UCSD-AML1 (cell line): ENCODE measurements at regions not wholly inside any gene's neighbourhood (a gene's known extent, or its start where the extent isn't known, plus 50 kb on each side); places are given as distances from the start of the nearest gene placed in this dataset.
"Not testable (repeated sequence)": the region's sequence is repeated elsewhere in the genome, so short reads cannot be mapped to it uniquely, and the experiment has no call there.

ENCODE experiments used
- DNase-seq: peaks from one replicate; lab custom pipeline; 2025; ENCODE audit not compliant: unreplicated experiment; lab: John Stamatoyannopoulos, UW

DNA sequence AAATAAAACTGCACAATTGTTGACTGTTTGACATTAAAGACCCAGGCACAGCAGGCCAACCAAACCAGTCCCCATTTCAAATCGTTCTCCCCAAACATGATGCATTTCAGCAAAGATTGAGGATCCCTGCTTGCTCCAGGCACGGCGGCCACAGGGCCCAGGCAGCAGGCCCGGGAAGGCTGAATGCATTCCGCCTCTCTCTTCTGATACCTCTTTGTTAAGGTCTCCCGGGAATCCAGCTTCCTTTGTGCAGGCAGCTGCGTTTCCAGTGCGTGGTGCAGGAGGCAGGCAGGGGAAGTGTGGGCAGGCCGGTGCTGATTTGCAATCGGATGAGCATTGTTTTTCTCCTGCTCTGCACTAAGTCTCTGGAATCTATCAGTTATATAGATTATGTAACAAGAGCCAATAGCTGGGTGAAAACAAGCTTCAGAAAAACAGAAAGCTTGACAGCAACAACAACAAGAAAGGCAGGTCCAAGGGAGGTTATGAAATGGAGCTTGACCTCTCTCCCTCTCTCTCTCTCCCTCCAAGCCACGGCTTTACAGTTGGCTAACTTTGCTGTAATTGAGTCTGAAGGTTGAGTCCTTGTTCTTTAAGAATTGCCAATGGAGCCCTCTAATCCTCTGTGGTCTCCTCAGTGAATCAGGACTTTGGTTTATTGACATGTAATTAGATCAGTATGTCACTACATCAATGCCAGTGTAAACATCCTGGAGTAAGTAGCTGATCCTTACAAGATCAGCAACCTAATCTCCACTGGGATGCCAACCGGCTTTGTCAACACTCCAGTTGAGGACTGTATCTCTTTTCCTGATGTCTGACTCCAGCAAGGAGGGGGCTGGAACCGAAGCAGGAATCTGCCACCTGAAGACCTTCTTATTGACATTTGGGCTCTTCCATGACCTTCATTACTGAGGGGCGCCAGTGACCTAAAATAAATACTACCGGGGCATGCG, 338.0 kb downstream of the TEX29 start:
- DNase-seq, result no peak

DNA sequence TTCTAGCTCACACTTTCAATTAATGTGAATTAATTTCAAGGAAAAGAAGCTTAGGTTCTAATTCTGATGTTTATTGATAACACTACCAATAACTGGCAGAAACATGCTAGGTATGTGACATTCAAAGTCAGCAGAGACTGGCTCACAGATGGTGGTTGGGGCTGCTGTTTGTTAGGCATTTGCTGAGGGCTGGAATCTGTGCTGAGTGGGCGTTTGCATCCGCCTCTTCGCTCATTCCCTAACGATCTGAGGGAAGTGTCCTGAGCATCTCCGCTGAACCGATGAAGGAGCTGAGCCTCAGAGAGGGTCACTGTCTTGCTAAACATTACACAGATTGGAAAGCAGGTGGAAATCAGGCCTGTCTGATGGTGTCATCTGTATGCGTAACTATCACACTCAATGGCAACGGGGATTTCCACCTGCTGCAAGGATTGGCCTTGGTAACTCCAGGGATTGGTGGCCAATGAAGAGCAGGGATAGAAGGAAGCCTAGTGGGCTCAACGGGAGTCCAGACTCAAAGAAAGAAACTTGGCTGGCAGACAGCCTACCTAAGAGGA, 338.9 kb downstream of the TEX29 start:
- no peak for DNase-seq

DNA sequence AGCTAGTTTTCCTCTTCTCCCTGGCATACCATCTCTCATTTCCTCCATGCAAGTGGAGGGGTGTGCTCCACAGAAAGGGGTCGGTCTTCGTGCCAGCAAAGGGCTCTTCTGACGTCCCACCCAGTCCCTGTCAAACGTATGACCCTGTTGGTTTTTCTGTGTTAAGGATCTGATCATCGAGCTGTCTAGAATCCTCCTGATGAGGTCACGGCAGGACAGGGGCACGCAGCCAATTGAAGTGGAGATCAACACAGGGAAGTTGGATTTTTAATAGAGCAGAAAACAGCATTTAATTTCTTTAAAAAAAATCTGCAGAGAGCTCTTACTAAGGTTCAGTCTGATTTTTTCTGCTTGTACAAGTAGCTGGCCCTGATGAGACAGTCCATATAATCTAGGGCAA, 339.4 kb downstream of the TEX29 start:
- no peak for DNase-seq

DNA sequence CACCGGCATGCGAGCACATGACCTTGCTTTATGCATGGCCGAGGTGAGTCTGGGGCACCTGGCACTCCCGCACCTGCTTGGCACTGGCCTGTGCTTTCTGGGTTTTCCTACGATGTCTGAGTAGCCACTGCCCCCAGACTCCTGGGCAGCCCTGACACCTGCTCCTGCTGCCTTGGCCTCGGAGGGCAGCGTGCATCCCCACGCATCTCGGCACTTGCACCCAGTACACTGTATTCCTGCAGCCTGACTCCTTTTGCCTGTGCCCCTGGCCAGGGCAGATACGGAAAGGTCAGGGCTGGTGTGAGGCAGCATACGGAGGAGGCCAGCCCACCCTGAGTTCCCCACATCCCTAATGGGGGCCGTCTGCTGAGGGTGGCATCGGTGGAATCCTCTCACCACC, 340.6 kb downstream of the TEX29 start:
- no peak for DNase-seq

DNA sequence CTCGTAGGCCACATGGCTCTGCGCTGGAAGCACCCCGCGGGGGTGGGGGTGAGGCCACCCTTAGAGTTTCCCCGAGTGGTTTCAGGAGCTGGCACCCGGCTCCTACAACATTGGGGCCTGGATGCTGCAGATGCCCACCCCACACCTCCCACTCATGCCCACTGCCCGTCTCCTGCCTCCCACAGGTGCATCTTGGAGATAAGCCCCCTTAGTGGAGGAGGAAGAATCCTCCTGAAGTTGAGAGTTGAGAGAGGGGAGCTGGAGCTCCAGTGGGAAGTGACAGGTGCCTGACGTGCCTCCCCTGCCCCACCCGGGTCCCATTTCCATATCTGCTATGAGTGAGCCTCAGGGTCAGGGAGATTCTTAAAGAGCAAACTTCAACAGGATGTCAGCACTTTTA, 341.3 kb downstream of the TEX29 start:
- DNase-seq, result no peak

DNA sequence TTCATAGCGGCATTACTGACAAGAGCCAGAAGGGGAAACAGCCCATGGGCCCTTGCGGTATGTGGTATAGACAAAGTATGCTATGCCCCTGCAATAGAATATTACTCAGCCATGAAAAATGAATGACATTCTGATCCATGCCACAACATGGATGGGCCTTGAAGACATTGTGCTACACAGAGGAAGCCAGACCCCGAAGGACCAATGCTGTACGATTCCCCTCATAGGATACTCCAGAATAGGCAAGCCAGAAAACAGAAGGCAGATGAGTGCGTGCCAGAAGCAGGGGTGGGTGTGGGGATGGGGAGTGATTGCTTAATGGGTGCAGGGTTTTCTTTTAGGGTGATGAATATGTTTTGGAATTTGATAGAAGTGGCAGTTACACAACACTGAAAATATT, 342.0 kb downstream of the TEX29 start:
- DNase-seq, result no peak

DNA sequence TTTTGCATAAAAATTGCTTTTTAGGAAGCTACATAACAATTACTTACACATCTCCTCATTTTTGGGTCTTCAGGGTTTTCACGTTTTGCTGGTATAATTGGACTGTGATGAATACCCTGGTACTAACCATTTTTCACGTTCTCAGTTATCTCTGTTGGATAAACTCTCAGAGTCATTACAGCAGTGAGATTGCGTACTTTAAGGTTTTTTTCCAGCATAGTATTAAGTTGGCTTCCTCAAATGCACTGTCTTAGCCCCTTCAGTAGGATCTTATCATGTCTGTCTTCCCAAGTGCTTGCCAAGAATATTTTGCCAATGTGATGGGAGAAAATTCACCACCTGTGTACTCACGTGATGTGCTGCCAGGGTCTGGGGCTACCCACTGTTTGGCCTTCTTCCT, 342.5 kb downstream of the TEX29 start:
- no peak for DNase-seq

DNA sequence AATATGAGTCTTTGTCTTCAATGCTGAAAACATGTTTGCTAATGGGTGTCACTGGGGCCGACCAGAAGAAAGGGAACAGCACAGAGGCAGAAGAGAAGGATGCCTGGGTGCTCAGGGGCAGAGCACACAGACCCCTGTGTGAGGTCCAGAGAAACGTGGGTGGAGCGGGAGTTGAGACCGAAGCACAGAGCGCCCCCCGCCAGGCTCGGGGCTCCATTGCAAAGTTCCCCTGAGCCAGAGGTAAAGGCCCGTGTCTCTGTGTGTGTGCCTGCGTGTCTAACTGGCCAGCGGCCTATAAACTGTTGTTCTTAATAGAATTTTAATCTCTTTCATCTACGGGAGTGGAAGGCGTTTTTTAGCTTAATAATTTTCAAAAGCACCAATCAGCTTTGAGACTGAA, 343.1 kb downstream of the TEX29 start:
- no peak for DNase-seq

DNA sequence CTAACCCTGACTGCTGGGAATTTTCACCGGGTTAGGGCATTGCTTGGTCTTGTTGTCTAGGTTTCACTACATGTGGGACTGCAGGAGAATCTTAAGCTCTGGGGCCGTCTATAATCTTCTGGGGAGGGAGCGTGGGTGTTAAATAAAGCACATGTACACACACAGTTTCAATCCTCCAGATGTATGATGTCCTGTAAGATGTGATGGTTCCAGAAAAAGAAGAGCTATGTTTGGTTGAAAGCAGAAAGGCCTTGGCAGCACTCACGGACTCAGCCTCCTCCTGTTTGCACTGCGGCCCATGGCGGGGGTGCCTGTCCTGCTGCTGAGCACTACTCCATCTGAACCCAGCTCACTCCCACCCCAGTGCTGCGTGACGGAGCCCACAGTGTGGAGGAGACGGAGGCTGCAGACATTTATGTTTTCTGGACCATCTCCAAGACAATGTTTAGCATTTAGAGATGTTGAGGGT, 343.5 kb downstream of the TEX29 start:
- no peak for DNase-seq

DNA sequence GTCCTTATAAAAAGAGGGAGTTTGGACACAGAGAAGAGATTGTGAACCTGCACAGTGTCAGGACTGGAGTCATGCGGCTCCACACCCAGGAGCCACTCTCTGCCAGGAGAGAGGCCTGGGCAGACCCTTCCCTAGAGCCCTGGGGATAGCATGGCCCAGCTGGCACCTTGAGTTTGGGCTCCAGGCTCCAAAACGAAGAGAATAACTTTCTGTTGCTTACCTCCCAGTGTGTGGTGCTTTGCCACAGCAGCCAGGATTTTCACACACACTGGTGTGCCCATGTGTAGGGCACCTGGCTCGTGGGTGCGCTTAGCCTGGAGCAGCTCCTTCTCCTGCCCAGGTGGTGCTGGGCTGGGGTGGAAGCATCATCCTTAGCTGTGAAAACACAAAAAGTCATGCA, 344.3 kb downstream of the TEX29 start:
- DNase-seq, result no peak

DNA sequence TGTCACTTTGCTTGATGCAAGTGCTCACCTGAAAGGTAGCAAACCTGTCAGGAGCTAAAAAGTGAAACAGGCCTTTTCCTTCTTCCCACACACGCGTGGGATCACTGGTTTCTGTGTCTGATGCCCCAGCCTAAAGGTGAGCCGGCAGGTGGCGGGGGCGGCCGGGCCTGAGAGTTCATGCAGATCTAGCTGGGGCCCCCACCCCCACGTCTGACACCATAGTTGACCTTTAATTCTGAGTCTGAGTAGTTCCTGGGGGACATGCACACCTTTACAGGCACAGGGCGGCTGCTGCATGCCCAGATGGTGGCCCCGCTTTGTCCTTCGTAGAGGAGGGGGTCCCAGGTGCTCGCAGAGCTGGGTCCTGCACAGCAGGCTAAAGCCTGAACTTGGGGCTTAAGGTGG, 345.3 kb downstream of the TEX29 start:
- DNase-seq, result no peak

DNA sequence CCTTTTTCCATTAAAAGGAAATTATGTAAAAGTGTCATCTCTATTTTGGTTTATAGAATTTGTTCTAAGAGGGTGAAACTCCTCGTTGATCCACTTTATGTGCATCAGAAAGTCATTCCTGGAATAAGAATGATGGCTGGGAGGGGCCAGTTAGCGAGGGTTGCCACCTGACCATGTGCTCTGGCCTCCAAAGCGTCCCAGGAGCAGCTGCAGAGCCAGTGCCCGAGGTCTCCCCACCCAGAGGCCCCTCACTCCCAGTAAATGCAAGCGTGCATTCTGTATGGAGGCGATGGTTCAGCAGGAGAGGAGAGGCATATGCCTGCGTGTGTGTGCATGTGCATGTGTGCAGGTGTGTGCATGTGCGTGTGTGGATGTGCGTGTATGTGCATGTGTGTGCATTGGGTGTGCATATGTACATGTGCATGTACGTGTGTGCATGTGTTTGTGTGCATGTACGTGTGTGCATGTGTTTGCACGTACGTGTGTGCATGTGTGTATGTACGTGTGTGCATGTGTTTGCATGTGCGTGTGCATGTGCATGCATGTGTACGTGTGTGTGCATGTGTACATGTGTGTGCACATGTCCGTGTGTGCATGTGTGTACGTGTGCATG, 345.8 kb downstream of the TEX29 start:
- no peak for DNase-seq

DNA sequence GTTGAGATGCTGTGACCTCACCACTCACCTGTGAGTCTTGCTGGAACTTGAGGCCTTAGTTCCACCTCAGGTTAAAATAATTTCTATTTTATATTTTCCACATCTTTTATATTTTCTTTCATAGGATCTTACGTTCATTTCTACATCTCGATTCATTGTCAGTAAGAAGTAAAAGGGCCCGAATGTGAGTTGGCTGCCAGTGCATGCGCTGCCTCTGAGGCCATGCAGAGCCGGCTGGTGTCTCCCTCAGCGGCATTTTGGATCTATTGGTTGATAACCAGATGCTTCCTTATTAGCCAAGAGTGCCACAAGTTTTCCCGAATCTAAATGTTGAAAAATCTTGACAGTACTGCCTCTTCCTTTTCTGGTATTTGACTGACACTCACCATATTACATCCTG, 347.3 kb downstream of the TEX29 start:
- DNase-seq, result no peak

DNA sequence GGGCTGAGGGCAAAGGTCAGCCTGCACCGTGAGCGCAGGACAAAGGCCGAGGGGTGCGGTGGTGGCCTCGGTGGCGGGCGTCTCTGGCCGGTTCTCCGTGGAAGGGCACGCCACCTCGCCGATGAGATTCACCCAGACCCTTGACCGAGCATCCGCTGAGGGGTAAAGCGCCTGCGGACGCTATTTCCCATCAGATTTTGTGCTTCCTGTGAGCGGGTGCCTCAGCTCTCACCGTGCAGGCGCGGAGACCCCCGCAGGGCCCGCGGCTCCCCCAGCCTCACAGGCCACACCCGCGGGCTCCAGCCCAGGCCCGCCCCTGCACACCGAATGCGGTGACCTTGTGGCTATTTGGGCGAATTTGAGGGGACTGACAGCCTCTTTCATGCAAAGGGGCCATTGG, 348.0 kb downstream of the TEX29 start:
- DNase-seq, result no peak

DNA sequence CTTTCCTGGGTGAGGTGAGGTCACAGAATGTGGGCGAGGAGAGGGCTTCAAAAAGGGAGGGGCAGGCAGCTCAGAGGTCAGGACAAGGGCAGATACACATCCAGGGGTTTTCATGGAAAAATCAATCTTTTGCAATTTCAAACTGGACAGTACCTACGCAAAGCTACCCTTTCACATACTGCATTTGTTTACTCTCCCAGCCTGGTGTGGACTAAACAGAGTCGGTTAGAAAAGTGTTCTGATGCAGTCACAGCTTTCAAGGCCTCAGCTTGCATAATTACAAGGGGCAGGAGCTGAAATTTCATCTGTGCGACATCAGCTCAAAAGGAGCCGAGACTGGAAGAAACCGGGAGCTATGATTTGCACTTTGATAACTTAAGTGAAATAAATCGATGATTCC, 351.8 kb downstream of the TEX29 start:
- DNase-seq, result not testable (repeated sequence)

DNA sequence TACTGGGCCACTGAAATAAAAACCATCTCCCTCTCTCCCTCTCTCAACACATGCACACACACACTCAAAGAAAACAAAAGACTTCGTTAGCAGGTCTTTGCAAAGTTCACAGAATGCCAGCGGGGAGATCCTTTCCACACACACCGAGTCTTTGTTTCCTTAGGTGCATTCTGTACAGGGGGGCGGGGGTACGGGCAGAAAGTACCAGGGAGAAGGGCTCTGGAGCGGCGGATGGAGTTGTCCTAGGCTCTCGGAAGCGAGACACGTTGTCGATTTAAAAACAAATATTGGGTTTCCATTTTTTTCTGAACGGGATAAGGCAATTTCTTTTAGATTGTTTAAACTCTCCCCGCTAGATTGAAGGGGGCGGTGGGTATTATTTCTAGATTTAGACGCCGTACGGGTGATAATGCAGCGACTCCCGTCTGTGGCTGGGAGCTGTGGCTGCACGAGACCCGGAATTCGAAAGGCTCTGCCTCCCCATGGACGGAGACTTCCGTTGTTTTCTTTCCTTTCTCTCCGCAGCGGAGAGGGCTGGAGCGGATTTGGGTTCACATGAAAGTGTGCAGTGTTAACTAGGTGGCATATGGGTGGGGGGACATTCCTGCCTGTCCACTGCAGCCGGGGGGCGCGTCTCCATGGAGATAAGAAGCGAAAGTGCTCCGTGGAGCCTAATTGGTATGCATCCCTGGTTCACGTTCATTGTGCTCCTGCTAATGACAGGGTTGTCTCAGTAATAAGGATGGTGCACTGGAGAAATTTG, 357.9 kb downstream of the TEX29 start:
- DNase-seq, result not testable (repeated sequence)

DNA sequence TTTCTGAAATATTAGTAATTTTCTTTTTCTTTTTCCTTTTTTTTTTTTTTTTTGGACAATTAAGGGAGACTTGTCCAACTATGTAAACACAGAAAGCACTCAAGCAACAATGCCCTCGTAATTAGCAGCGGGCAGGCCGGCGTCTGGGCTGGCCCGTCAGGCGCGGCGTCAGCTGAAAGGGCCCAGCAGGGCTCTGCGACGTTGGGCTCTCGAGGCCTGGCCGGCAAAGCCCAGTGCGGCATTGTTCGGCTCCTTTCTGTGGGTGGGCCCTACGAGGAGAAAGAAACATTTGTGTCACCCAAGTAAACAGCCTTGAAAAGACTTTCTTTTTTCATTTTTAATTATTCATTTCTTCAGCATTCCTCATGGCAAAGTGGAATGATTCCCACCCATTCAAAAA, 359.2 kb downstream of the TEX29 start:
- DNase-seq, result not testable (repeated sequence)

DNA sequence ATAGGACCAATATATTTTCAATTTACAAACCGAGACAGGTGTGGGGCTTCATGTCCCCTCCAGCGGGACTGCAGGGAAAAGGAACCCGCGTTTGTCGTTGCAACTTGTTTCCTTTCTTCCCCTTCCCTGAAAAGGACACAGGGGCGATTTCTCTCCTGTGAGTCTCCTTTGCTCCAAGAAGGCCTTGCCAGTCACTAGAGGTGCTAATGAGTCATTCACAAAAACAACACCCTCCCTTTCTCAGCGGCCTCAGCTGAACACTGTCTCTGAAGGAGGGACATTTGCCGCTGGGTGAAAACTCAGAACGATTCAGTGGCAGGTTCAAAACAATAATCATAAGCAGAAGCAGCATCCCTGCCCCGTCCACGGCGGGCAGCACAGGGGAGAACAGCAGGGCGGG, 359.7 kb downstream of the TEX29 start:
- DNase-seq, result not testable (repeated sequence)

DNA sequence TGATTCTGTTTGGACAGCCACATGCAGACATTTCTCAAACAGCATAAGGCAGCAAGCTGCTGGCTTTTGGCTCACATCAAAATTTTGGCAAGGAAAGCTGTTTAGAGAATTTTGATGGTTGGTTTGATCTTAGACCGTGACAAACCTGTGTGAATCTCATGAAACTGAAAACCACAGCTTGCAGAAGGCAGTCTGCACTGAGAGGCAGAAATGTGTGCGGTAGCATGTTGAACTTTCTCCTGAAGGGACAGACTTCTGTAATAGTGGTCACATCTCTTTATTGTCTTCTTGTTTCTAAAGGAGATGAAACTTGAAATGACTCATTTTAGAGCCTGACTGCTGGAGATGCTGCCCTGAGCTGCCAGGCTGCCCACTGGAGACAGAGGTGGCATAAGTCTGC, 371.6 kb downstream of the TEX29 start:
- not testable (repeated sequence) for DNase-seq

DNA sequence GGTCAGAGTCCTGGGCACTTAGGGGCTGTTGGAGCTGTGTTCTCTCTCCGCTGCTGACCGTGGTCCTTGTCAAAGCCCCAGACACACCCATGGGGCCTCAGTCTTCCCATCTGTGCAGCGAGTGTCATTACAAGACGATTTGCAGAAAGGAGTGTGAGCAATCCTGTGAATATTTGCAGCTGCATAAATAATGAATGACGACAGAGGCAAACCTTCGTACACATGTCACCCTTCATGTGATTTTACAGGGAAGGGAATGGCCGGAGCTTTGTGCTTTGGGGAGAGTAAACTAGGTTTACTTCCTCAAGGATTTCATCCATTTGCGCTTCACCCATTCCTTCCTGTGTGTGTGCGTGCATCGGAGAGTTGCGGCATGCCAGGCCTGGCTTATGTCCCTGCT, 370.8 kb upstream of the SOX1 start:
- not testable (repeated sequence) for DNase-seq

DNA sequence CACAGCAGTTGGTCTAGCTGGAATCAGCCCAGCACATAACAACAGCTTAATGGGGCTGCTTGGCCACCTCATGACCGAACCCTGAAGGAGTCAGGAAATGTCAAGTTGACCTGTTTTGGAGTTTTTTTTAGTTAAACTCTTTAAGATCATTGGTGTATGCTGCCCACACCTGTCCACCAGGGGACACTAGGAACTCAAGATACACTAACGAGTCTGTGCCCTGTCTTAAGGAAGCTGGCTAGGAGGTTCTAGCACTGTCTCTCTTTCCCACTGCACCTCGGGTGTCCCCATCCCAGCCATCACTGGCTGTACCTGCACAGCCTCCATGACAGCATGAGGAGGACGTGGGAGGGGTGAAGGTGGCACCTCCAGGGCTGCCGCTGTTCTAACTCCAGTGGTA, 364.9 kb upstream of the SOX1 start:
- not testable (repeated sequence) for DNase-seq
